Left lung (tissue), 4 donors: ENCODE measurements at regions not wholly inside any gene's neighbourhood (a gene's known extent, or its start where the extent isn't known, plus 50 kb on each side); places are given as distances from the start of the nearest gene placed in this dataset.
"Not testable (repeated sequence)": the region's sequence is repeated elsewhere in the genome, so short reads cannot be mapped to it uniquely, and the experiment has no call there.

Source experiments
- ATAC-seq: fragments of 200-7000 bp; cut with Tn5 transposase; one replicate; pipeline ENCODE4 v1.9.1; 2020; ENCODE audit warnings: moderate library complexity
- DNase-seq, 4 donors: peaks; one replicate each; pipeline ENCODE4 v3.0.0-alpha.2; 2013 to 2020
- H3K27ac ChIP-seq, 2 donors: fragments of 200-600 bp; sonication (generic) in 1 of 2; one replicate each; pipeline versions ENCODE4 v1.5.0 to v1.8.0; 2020 to 2021
- H3K27me3 ChIP-seq, 2 donors: fragments of 200-600 bp; sonication (generic) in 1 of 2; one replicate each; pipeline versions ENCODE4 v1.5.0 to v1.8.0; 2020 to 2021
- H3K36me3 ChIP-seq, 2 donors: fragments of 200-600 bp; sonication (generic) in 1 of 2; one replicate each; pipeline versions ENCODE4 v1.5.0 to v1.8.0; 2020 to 2021
- H3K4me1 ChIP-seq, 2 donors: fragments of 200-600 bp; one replicate each; pipeline ENCODE4 v1.8.0; 2021
- H3K4me3 ChIP-seq, 2 donors: fragments of 200-600 bp; sonication (generic) in 1 of 2; one replicate each; pipeline versions ENCODE4 v1.5.0 to v1.8.0; 2020 to 2021; ENCODE audit warnings: mild to moderate bottlenecking in 1 of 2
- H3K9me3 ChIP-seq, 2 donors: fragments of 200-600 bp; sonication (generic) in 1 of 2; one replicate each; pipeline versions ENCODE4 v1.5.0 to v1.8.0; 2020 to 2021
- CTCF ChIP-seq, 2 donors: fragments of 200-600 bp; sonication (generic) in 1 of 2; IDR thresholded peaks; one replicate each; pipeline versions ENCODE4 v1.5.0 to v1.8.0; 2021; ENCODE audit warnings: antibody characterized with exemption in 2 of 2
- intact Hi-C, 2 donors: fragments of 100-400 bp; cut with DNase I; formaldehyde crosslinking; loops; one replicate each; pipeline versions ENCODE4 v1.11.2 to v1.14.2; 2022
- donor health status: DM: no; HTN: yes; CAD: no.
- donor health status: DM: no; HTN: no; CAD: no.

- H3K4me3 ChIP-seq, result no peak overlapping the region
- intact Hi-C loops, result no loop called here
- H3K4me1 ChIP-seq, result no peaks in the 10 kb centered on the region
- no peak for ATAC-seq
- no peak for DNase-seq
- no peak overlapping the region for H3K27ac ChIP-seq
- no peak for TF ChIP-seq CTCF (IDR thresholded peaks at IDR 0.05)
- H3K9me3 ChIP-seq, result peaks cover 0 to 6% of the 10 kb centered on the region in 2 donors
- H3K36me3 ChIP-seq, result no peaks in the 10 kb centered on the region
- H3K27me3 ChIP-seq, result no peaks in the 10 kb centered on the region
Measured at GRCh38 chr13:63446329-63446728, 2030.7 kb upstream of the PCDH20 start.

GRCh38 chr13:63444225-63444624 lies 2028.6 kb upstream of the PCDH20 start:
- H3K4me1 ChIP-seq, H3K27ac ChIP-seq, DNase-seq, H3K27me3 ChIP-seq, H3K4me3 ChIP-seq, H3K36me3 ChIP-seq, ATAC-seq, intact Hi-C loops, H3K9me3 ChIP-seq: not testable (repeated sequence)

- H3K4me1 ChIP-seq, result no peaks in the 10 kb centered on the region
- peaks cover 0 to 9% of the 10 kb centered on the region in 2 donors for H3K9me3 ChIP-seq
- intact Hi-C loops, result no loop called here
- no peaks in the 10 kb centered on the region for H3K36me3 ChIP-seq
- no peak overlapping the region for H3K4me3 ChIP-seq
- no peaks in the 10 kb centered on the region for H3K27me3 ChIP-seq
- ATAC-seq (no peak), DNase-seq (no peak)
- H3K27ac ChIP-seq, result no peak overlapping the region
- no peak for TF ChIP-seq CTCF (IDR thresholded peaks at IDR 0.05)
Measured at GRCh38 chr13:63438951-63439350, 2023.3 kb upstream of the PCDH20 start.

GRCh38 chr13:63436325-63436668 lies 2020.6 kb upstream of the PCDH20 start:
- ATAC-seq, result no peak
- H3K36me3 ChIP-seq, result no peaks in the 10 kb centered on the region
- H3K27me3 ChIP-seq, result no peaks in the 10 kb centered on the region
- no peak overlapping the region for H3K27ac ChIP-seq
- no peak for DNase-seq
- H3K4me3 ChIP-seq, result no peak overlapping the region
- peaks cover 0 to 3% of the 10 kb centered on the region in 2 donors for H3K9me3 ChIP-seq
- intact Hi-C loops, result no loop called here
- no peak for TF ChIP-seq CTCF (IDR thresholded peaks at IDR 0.05)
- H3K4me1 ChIP-seq, result no peaks in the 10 kb centered on the region

- peak; percentile 61 for ATAC-seq
- intact Hi-C loops, result no loop called here
- TF ChIP-seq CTCF (IDR thresholded peaks at IDR 0.05), result no peak
- Histone ChIP-seq H3K9me3 (peaks cover 0 to 1% of the 10 kb centered on the region in 2 donors), H3K27ac (no peak overlapping the region), H3K4me3 (no peak overlapping the region), H3K27me3 (no peaks in the 10 kb centered on the region), H3K4me1 (no peaks in the 10 kb centered on the region), H3K36me3 (no peaks in the 10 kb centered on the region)
- peak in 1 of 4 donors; percentile 32 for DNase-seq
Measured at GRCh38 chr13:63435667-63436324, 2020.1 kb upstream of the PCDH20 start.

GRCh38 chr13:63433546-63434150 lies 2018.0 kb upstream of the PCDH20 start:
- ATAC-seq (no peak), DNase-seq (no peak)
- no peaks in the 10 kb centered on the region for H3K9me3 ChIP-seq
- no peaks in the 10 kb centered on the region for H3K27me3 ChIP-seq
- H3K4me1 ChIP-seq, result no peaks in the 10 kb centered on the region
- intact Hi-C loops, result no loop called here
- no peak overlapping the region for H3K4me3 ChIP-seq
- no peak overlapping the region for H3K27ac ChIP-seq
- no peak for TF ChIP-seq CTCF (IDR thresholded peaks at IDR 0.05)
- H3K36me3 ChIP-seq, result no peaks in the 10 kb centered on the region
